Neuronal stem cell (in vitro differentiated cells): ENCODE measurements at regions not wholly inside any gene's neighbourhood (a gene's known extent, or its start where the extent isn't known, plus 50 kb on each side); places are given as distances from the start of the nearest gene placed in this dataset.
A peak's percentile ranks its signal among the peaks of the same experiment; 100 is the strongest.

Experiments used
- DNase-seq: peaks from one replicate; pipeline ENCODE4 v3.0.0-alpha.2; 2013; ENCODE audit warnings: low spot score
- H2AFZ ChIP-seq: one replicate; pipeline ENCODE4 v1.6.1; 2013; ENCODE audit warnings: mild to moderate bottlenecking, low read length, inconsistent platforms
- H2AK5ac ChIP-seq: 2 replicates; pipeline ENCODE4 v1.6.1; 2013; ENCODE audit warnings: low read depth, mild to moderate bottlenecking, inconsistent platforms, low read length, moderate library complexity, mixed read lengths
- H2BK120ac ChIP-seq: 2 replicates; pipeline ENCODE4 v1.6.1; 2013; ENCODE audit warnings: low read depth, mild to moderate bottlenecking, inconsistent platforms, low read length, moderate library complexity, mixed read lengths
- H2BK12ac ChIP-seq: one replicate; pipeline ENCODE4 v1.6.1; 2013; ENCODE audit warnings: low read length, inconsistent platforms
- H2BK15ac ChIP-seq: 2 replicates; pipeline ENCODE4 v1.6.1; 2013; ENCODE audit warnings: mild to moderate bottlenecking, low read length, inconsistent platforms, mixed read lengths
- H2BK5ac ChIP-seq: one replicate; pipeline ENCODE4 v1.6.1; 2013; ENCODE audit warnings: inconsistent platforms, mild to moderate bottlenecking, low read length, moderate library complexity
- H3K14ac ChIP-seq: one replicate; pipeline ENCODE4 v1.6.1; 2013; ENCODE audit warnings: low read length, inconsistent platforms
- H3K18ac ChIP-seq: 2 replicates; pipeline ENCODE4 v1.6.1; 2013; ENCODE audit warnings: low read length, inconsistent platforms
- H3K23ac ChIP-seq: 2 replicates; pipeline ENCODE4 v1.6.1; 2013; ENCODE audit warnings: low read depth, mild to moderate bottlenecking, mixed read lengths, low read length, inconsistent platforms; ENCODE audit not compliant: poor library complexity
- H3K27ac ChIP-seq: replicated peaks from 3 replicates; pipeline ENCODE4 v1.5.1; 2013; ENCODE audit warnings: low read length, inconsistent platforms
- H3K27me3 ChIP-seq, 3 experiments: 2 replicates each; pipeline ENCODE4 v1.6.1; 2013; ENCODE audit warnings: low read length in 3 of 3, mild to moderate bottlenecking in 2 of 3, inconsistent platforms in 1 of 3, low read depth in 1 of 3, mixed read lengths in 1 of 3, moderate library complexity in 1 of 3; ENCODE audit not compliant: control insufficient read depth in 3 of 3, insufficient read depth in 3 of 3
- H3K36me3 ChIP-seq, 2 donors: replicated peaks in 1 of 2; 2 replicates each; pipeline ENCODE4 v1.6.1; 2013; ENCODE audit warnings: low read length in 2 of 2; ENCODE audit not compliant: control insufficient read depth in 2 of 2, insufficient read depth in 2 of 2
- H3K4ac ChIP-seq: 2 replicates; pipeline ENCODE4 v1.6.1; 2013; ENCODE audit warnings: inconsistent platforms, mild to moderate bottlenecking, low read length, moderate library complexity
- H3K4me1 ChIP-seq, 2 donors: 1 replicate in 1 of 2; 2 replicates in 1 of 2; pipeline ENCODE4 v1.6.1; 2013; ENCODE audit warnings: low read length in 2 of 2, low read depth in 1 of 2; ENCODE audit not compliant: control insufficient read depth in 2 of 2, insufficient read depth in 1 of 2
- H3K4me2 ChIP-seq: one replicate; pipeline ENCODE4 v1.6.1; 2013; ENCODE audit warnings: mild to moderate bottlenecking, low read length, inconsistent platforms; ENCODE audit not compliant: insufficient read depth, poor library complexity, severe bottlenecking
- H3K4me3 ChIP-seq, 2 donors: 2 replicates each; pipeline ENCODE4 v1.5.1; 2013; ENCODE audit warnings: low read length in 2 of 2, mild to moderate bottlenecking in 2 of 2, inconsistent platforms in 1 of 2, moderate library complexity in 1 of 2
- H3K79me1 ChIP-seq: one replicate; pipeline ENCODE4 v1.6.1; 2013; ENCODE audit warnings: low read depth, mild to moderate bottlenecking, inconsistent platforms, low read length, moderate library complexity
- H3K9ac ChIP-seq: one replicate; pipeline ENCODE4 v1.6.1; 2013; ENCODE audit warnings: mild to moderate bottlenecking, low read depth, low read length, inconsistent platforms; ENCODE audit not compliant: poor library complexity
- H3K9me3 ChIP-seq, 2 donors: replicated peaks in 1 of 2; 2 replicates each; pipeline versions ENCODE3 to v1.6.1; 2013; ENCODE audit warnings: low read length in 2 of 2, mild to moderate bottlenecking in 2 of 2, inconsistent platforms in 1 of 2, low read depth in 1 of 2, mixed read lengths in 1 of 2, moderate library complexity in 1 of 2; ENCODE audit not compliant: control insufficient read depth in 2 of 2, insufficient read depth in 1 of 2
- H4K8ac ChIP-seq: one replicate; pipeline ENCODE4 v1.6.1; 2013; ENCODE audit warnings: low read depth, mild to moderate bottlenecking, inconsistent platforms, low read length, moderate library complexity
- H4K91ac ChIP-seq: one replicate; pipeline ENCODE4 v1.6.1; 2013; ENCODE audit warnings: low read length, low read depth, mild to moderate bottlenecking, inconsistent platforms; ENCODE audit not compliant: poor library complexity
- WGBS, 2 donors: extraction: QIAGEN DNeasy Blood & Tissue Kit; methylation state at CpG; one replicate each; pipeline ENCODE4 v1.1.7; 2013; ENCODE audit warnings: missing lambda C conversion rate in 2 of 2, mixed read lengths in 1 of 2; ENCODE audit not compliant: insufficient read length in 2 of 2, insufficient replicate concordance in 1 of 2; ENCODE audit errors: extremely low coverage in 2 of 2; 5-methylcytosine and 5-hydroxymethylcytosine counted together

DNA sequence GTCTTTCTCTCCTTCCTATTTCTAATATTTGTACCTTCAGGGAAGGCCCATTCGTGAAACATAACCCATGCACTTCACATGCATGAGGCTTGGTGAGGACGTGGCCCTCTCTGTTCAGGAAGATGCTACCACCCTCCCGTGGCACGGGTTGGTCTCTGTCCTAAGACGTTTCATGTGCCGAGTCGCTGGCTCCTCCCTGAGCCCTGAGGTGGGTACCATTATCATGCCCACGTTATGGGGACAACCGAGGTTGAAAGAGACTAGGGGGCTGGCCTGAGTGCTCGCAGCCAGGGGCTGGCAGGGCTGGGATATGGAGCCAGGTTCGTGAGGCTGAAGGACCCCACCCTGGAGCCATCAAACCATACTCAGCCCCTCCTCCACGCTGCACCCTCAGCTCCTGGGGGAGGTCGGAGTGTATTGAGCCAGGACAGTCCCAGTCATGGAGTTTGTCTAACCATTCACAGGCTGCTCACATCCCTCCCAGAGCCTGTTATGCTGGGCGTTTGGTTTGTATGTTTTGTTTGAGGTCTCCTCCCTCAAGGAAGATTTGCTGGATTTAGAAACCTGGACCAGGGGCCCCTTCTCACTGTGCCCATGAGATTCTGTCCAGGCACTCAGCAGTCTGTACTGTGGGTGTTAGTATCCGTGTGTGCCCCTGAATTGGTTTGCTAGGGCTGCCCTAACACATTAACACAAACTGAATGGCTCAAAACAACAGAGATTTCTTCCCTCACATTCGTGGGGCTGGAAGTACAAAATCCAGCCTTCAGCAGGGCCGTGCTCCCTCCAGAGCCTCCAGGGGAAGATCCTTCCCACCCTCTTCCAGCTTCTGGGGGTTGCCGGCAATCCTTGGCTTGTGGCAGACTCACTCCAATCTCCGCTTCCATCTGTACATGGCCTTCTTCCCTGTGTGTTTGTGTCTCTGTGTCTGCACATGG lies 88.3 kb downstream of the ANKRD60 start:
- peak overlapping the region; percentile 51 for H3K23ac ChIP-seq
- whole genome bisulfite sequencing, 2 donors: no CpG with 5 or more reads among the region's 19 CpGs
- no peak overlapping the region for H3K4me3 ChIP-seq
- H3K14ac ChIP-seq: no peak overlapping the region
- no peak overlapping the region for H2AFZ ChIP-seq
- no peaks in the 10 kb centered on the region for H3K4me1 ChIP-seq
- peak overlapping the region; percentile 7 for H2AK5ac ChIP-seq
- peaks cover 0 to 23% (median 0%) of the 10 kb centered on the region in 3 experiments for H3K27me3 ChIP-seq
- H2BK15ac ChIP-seq: no peak overlapping the region
- H3K9me3 ChIP-seq: peaks cover 0 to 2% of the 10 kb centered on the region in 2 donors
- H3K4me2 ChIP-seq: no peak overlapping the region
- H3K79me1 ChIP-seq: no peaks in the 10 kb centered on the region
- H2BK120ac ChIP-seq: no peak overlapping the region
- no peak for DNase-seq
- H2BK5ac ChIP-seq: no peak overlapping the region
- no peak overlapping the region for H2BK12ac ChIP-seq
- no peak overlapping the region for H3K4ac ChIP-seq
- H4K8ac ChIP-seq: no peak overlapping the region
- H3K9ac ChIP-seq: no peak overlapping the region
- no peak overlapping the region for H3K18ac ChIP-seq
- H3K36me3 ChIP-seq: no peaks in the 10 kb centered on the region
- no peak overlapping the region for H3K27ac ChIP-seq
- H4K91ac ChIP-seq: no peak overlapping the region

DNA sequence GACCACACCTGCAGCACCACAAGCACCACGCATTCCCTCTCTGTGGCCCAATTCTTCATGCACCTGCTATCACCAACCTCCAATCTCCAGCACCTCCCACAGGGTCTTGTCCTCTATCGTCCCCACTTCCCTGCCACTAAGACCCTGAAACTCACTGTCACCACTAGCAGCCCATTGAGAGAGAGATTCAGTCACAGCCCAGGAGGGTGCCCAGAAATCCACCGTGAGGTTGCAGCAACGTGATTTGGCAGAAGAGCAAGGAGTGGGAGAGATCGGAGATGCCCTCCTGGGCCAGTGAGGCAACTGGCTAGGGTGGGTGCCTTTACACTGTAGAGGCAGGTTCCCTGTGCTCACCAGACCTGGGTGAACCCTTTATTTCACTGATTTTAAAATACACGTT lies 90.1 kb downstream of the ANKRD60 start:
- Histone ChIP-seq H3K79me1 (no peaks in the 10 kb centered on the region), H2BK120ac (no peak overlapping the region), H2AFZ (no peak overlapping the region), H3K9me3 (peaks cover 0 to 2% of the 10 kb centered on the region in 2 donors), H4K91ac (no peak overlapping the region), H3K9ac (no peak overlapping the region), H3K4me3 (no peak overlapping the region), H3K27me3 (peaks cover 0 to 33% (median 0%) of the 10 kb centered on the region in 3 experiments), H4K8ac (no peak overlapping the region), H3K27ac (no peak overlapping the region), H3K4me2 (no peak overlapping the region), H3K18ac (no peak overlapping the region), H2BK5ac (no peak overlapping the region), H2BK12ac (no peak overlapping the region), H3K23ac (no peak overlapping the region), H3K14ac (no peak overlapping the region), H3K4me1 (no peaks in the 10 kb centered on the region), H3K36me3 (no peaks in the 10 kb centered on the region), H3K4ac (no peak overlapping the region), H2AK5ac (peak overlapping the region; percentile 40), H2BK15ac (no peak overlapping the region)
- WGBS, 2 donors: no CpG with 5 or more reads among the region's 6 CpGs
- no peak for DNase-seq

DNA sequence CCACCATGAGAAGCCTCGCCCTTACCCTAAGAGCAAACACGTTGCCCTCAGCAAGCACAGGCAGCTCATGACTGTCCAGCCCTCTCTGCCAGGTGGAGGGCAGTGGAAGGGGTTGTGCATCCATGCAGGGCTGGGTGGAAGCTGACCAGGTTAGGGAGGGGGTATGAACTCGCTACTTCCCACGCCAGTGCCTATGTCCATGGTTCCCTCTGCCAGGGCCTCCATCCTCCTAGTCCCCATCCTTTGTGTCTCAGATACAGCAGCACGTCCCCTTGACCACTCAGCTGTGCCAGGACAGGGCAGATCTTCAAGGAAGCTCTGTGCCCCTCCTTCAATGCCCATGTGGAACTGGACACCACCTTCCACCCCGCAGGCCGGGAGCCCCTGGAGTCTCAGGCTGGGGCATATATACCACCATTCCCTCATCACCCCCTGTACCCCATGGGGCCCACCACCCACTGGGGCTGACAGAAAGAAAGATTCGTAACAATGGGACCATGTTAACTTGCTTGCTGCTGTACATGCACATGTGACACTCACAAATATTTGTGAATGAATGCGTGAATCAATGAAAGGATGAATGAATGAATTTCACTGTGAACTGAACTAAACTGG lies 90.7 kb downstream of the ANKRD60 start:
- no peak overlapping the region for H4K8ac ChIP-seq
- peaks cover 0 to 37% (median 0%) of the 10 kb centered on the region in 3 experiments for H3K27me3 ChIP-seq
- H2AFZ ChIP-seq: no peak overlapping the region
- no peak overlapping the region for H2BK12ac ChIP-seq
- no peak for DNase-seq
- peak overlapping the region; percentile 76 for H3K23ac ChIP-seq
- no peak overlapping the region for H3K18ac ChIP-seq
- no peak overlapping the region for H3K4me3 ChIP-seq
- H2BK5ac ChIP-seq: no peak overlapping the region
- peak overlapping the region; percentile 29 for H2AK5ac ChIP-seq
- no CpG with 5 or more reads among the region's 9 CpGs for WGBS, 2 donors
- peak overlapping the region; percentile 40 for H2BK15ac ChIP-seq
- H3K9ac ChIP-seq: no peak overlapping the region
- H3K4me1 ChIP-seq: no peaks in the 10 kb centered on the region
- no peak overlapping the region for H3K14ac ChIP-seq
- H3K27ac ChIP-seq: no peak overlapping the region
- H3K4me2 ChIP-seq: no peak overlapping the region
- no peak overlapping the region for H3K4ac ChIP-seq
- H2BK120ac ChIP-seq: peak overlapping the region; percentile 11
- no peak overlapping the region for H4K91ac ChIP-seq
- no peaks in the 10 kb centered on the region for H3K36me3 ChIP-seq
- H3K79me1 ChIP-seq: no peaks in the 10 kb centered on the region
- H3K9me3 ChIP-seq: peaks cover 0 to 2% of the 10 kb centered on the region in 2 donors

DNA sequence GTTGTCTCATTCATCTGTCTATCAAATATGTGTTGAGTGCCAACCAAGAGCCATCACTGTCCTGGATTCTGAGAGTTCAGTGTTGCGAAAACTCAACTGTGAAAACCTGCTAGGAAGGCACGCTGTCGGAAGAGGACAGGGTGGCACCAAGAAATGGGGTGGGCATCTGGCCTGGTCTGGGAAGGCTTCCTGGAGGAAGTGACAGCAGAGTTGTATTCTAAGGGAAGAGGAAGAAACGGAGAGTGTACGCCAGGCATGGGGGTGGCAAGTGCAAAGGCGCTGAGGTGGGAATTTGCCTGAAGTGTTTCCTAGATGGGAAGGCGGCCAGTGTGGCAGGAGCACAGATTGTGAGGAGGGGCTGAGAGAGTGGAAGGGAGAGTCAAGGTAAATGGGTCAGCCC lies 91.2 kb downstream of the ANKRD60 start:
- no peak for DNase-seq
- no peaks in the 10 kb centered on the region for H3K79me1 ChIP-seq

More for the DNA sequence above, 91.2 kb downstream of the ANKRD60 start:
- no peak overlapping the region for H3K4me3 ChIP-seq
- no peak overlapping the region for H4K8ac ChIP-seq
- H2BK12ac ChIP-seq: no peak overlapping the region
- no peak overlapping the region for H3K18ac ChIP-seq
- H3K9me3 ChIP-seq: peaks cover 0 to 2% of the 10 kb centered on the region in 2 donors
- peak overlapping the region; percentile 40 for H2BK15ac ChIP-seq
- H3K4me1 ChIP-seq: no peaks in the 10 kb centered on the region
- H2BK120ac ChIP-seq: peak overlapping the region; percentile 11
- no peak overlapping the region for H3K4ac ChIP-seq
- H3K9ac ChIP-seq: no peak overlapping the region
- H3K36me3 ChIP-seq: no peaks in the 10 kb centered on the region
- H3K23ac ChIP-seq: no peak overlapping the region
- H3K27ac ChIP-seq: no peak overlapping the region
- peaks cover 0 to 42% (median 0%) of the 10 kb centered on the region in 3 experiments for H3K27me3 ChIP-seq
- H4K91ac ChIP-seq: no peak overlapping the region
- H2AFZ ChIP-seq: no peak overlapping the region
- H2AK5ac ChIP-seq: peak overlapping the region; percentile 29
- no peak overlapping the region for H3K4me2 ChIP-seq
- no peak overlapping the region for H3K14ac ChIP-seq
- no CpG with 5 or more reads among the region's 7 CpGs for WGBS, 2 donors
- no peak overlapping the region for H2BK5ac ChIP-seq
